ENCODE measurements at regions not wholly inside any gene's neighbourhood (a gene's known extent, or its start where the extent isn't known, plus 50 kb on each side); places are given as distances from the start of the nearest gene placed in this dataset.

- no peak for DNase-seq
Measured at GRCh38 chr14:65878586-65878985, 466.1 kb downstream of the FUT8 start.

- DNase-seq, result no peak
Measured at GRCh38 chr14:65879248-65880009, 466.9 kb downstream of the FUT8 start.

- DNase-seq, result no peak
Measured at GRCh38 chr14:65880507-65880906, 468.0 kb downstream of the FUT8 start.

- no peak for DNase-seq
Measured at GRCh38 chr14:65881642-65882041, 469.1 kb downstream of the FUT8 start.

GRCh38 chr14:65888677-65889076 is 476.1 kb downstream of the FUT8 start:
- no peak for DNase-seq

- no peak for DNase-seq
Measured at GRCh38 chr14:65892315-65892714, 479.8 kb downstream of the FUT8 start.

- no peak for DNase-seq
Measured at GRCh38 chr14:65900164-65900563, 487.6 kb downstream of the FUT8 start.

- DNase-seq, result no peak
Measured at GRCh38 chr14:65901595-65901994, 489.1 kb downstream of the FUT8 start.

- DNase-seq, result no peak
Measured at GRCh38 chr14:65904988-65905387, 492.5 kb downstream of the FUT8 start.

- no peak for DNase-seq
Measured at GRCh38 chr14:65906344-65906743, 493.8 kb downstream of the FUT8 start.

GRCh38 chr14:65906948-65907347 is 494.4 kb downstream of the FUT8 start:
- no peak for DNase-seq

GRCh38 chr14:65910108-65910786 is 497.7 kb downstream of the FUT8 start:
- no peak for DNase-seq

GRCh38 chr14:65915125-65915524 is 502.6 kb downstream of the FUT8 start:
- DNase-seq, result no peak

GRCh38 chr14:65916055-65916454 is 503.5 kb downstream of the FUT8 start:
- DNase-seq, result no peak

GRCh38 chr14:65920996-65921395 is 508.5 kb downstream of the FUT8 start:
- DNase-seq, result no peak

GRCh38 chr14:65922142-65922541 is 509.6 kb downstream of the FUT8 start:
- peak; percentile 49 for DNase-seq

GRCh38 chr14:65926504-65926903 is 514.0 kb downstream of the FUT8 start:
- DNase-seq, result no peak

GRCh38 chr14:65926935-65927700 is 514.6 kb downstream of the FUT8 start:
- DNase-seq, result no peak

GRCh38 chr14:65927931-65928356 is 515.4 kb downstream of the FUT8 start:
- DNase-seq, result peak; percentile 49

GRCh38 chr14:65928995-65929394 is 516.5 kb downstream of the FUT8 start:
- no peak for DNase-seq

GRCh38 chr14:65933400-65934069 is 521.0 kb downstream of the FUT8 start:
- no peak for DNase-seq

GRCh38 chr14:65934070-65934435 is 521.5 kb downstream of the FUT8 start:
- DNase-seq, result no peak

GRCh38 chr14:65936342-65936975 is 523.9 kb downstream of the FUT8 start:
- DNase-seq, result no peak
